MM.1S (cell line): ENCODE measurements at regions not wholly inside any gene's neighbourhood (a gene's known extent, or its start where the extent isn't known, plus 50 kb on each side); places are given as distances from the start of the nearest gene placed in this dataset.

Experiments
- CTCF ChIP-seq: fragments of 300-600 bp; sonication (generic); IDR thresholded peaks from 2 replicates; pipeline ENCODE4 v1.5.1; 2016; ENCODE audit warnings: antibody characterized with exemption, low read length, mixed read lengths
- EZH2 ChIP-seq: fragments of 300-600 bp; sonication (generic); optimal IDR thresholded peaks from 2 replicates; pipeline ENCODE3; 2017; ENCODE audit warnings: low read depth, mild to moderate bottlenecking, antibody characterized with exemption, low read length, mixed read lengths
- EZH2phosphoT487 ChIP-seq: fragments of 300-600 bp; sonication (generic); IDR thresholded peaks from 2 replicates; pipeline ENCODE4 v1.6.1; 2018; ENCODE audit warnings: antibody characterized with exemption, low read length

- TF ChIP-seq CTCF (no peak), EZH2phosphoT487 (no peak), EZH2 (no peak)
Measured at GRCh38 chr3:162285259-162285658, 788.7 kb downstream of the OTOL1 start.
